Transverse colon (tissue), 4 donors: ENCODE measurements at regions not wholly inside any gene's neighbourhood (a gene's known extent, or its start where the extent isn't known, plus 50 kb on each side); places are given as distances from the start of the nearest gene placed in this dataset.

Experiments
- DNase-seq: peaks from one replicate; pipeline ENCODE4 v3.0.0-alpha.2; 2019
- H3K27ac ChIP-seq, 4 donors: fragments of 200-600 bp; sonication (generic); 2 replicates each; pipeline ENCODE4 v1.5.1; 2016 to 2018; ENCODE audit warnings: inconsistent platforms in 4 of 4
- H3K27me3 ChIP-seq: fragments of 200-600 bp; sonication (generic); 2 replicates; pipeline ENCODE4 v1.5.1; 2017; ENCODE audit warnings: inconsistent platforms
- H3K36me3 ChIP-seq, 4 donors: fragments of 200-600 bp; sonication (generic); 2 replicates each; pipeline ENCODE4 v1.5.1; 2017 to 2019; ENCODE audit warnings: inconsistent platforms in 4 of 4
- H3K4me1 ChIP-seq, 4 donors: fragments of 200-600 bp; sonication (generic); 2 replicates each; pipeline ENCODE4 v1.5.1; 2017 to 2020; ENCODE audit warnings: inconsistent platforms in 4 of 4
- H3K4me3 ChIP-seq, 4 donors: fragments of 200-600 bp; sonication (generic); 1 replicate in 1 of 4; 2 replicates in 3 of 4; pipeline versions ENCODE4 v1.5.1 to v1.6.1; 2017 to 2019; ENCODE audit warnings: inconsistent platforms in 4 of 4
- H3K9me3 ChIP-seq, 2 donors: fragments of 200-600 bp; sonication (generic); 2 replicates each; pipeline ENCODE4 v1.5.1; 2017 to 2019; ENCODE audit warnings: inconsistent platforms in 2 of 2
- EP300 ChIP-seq: sonication (generic); formaldehyde crosslinking; IDR thresholded peaks from one replicate; pipeline ENCODE4 v1.6.1; 2017; ENCODE audit warnings: antibody characterized with exemption, low read depth
- POLR2A ChIP-seq: fragments of 450-650 bp; IDR thresholded peaks from one replicate; pipeline ENCODE4 v1.6.1; 2016; ENCODE audit warnings: antibody characterized with exemption, mild to moderate bottlenecking, moderate library complexity
- POLR2AphosphoS5 ChIP-seq, 3 donors: sonication (generic); formaldehyde crosslinking; IDR thresholded peaks; one replicate each; pipeline ENCODE4 v1.6.1; 2016; ENCODE audit warnings: antibody characterized with exemption in 3 of 3
- WGBS, 2 donors: methylation state at CpG; one replicate each; pipeline ENCODE4 v1.1.5; 2018; ENCODE audit warnings: low coverage in 1 of 2; 5-methylcytosine and 5-hydroxymethylcytosine counted together
- in situ Hi-C, 4 donors: fragments of 200-750 bp; cut with MboI; loops; one replicate each; pipeline versions ENCODE4 v1.15.0 to v1.15.1; 2017; ENCODE audit warnings: low sequenced_read_pairs in 3 of 4, low pct_ligation_motif_present in 1 of 4, low pct_unique_long_range_greater_than_20kb in 1 of 4
- intact Hi-C: fragments of 100-400 bp; cut with DNase I; formaldehyde crosslinking; loops from one replicate; pipeline ENCODE4 v1.15.1; 2023; ENCODE audit warnings: low total_unique reads
- TF ChIP-seq, protein P1 (sequence below), 5 experiments: fragments of 200-600 bp in 3 of 5; fragments of 450-650 bp in 2 of 5; sonication (generic) in 3 of 5; IDR thresholded peaks; 1 replicate in 2 of 5; 2 replicates in 3 of 5; pipeline ENCODE4 v1.5.1; 2016 to 2017; ENCODE audit warnings: antibody characterized with exemption in 5 of 5, inconsistent platforms in 3 of 5, mild to moderate bottlenecking in 2 of 5, moderate library complexity in 1 of 5

DNA sequence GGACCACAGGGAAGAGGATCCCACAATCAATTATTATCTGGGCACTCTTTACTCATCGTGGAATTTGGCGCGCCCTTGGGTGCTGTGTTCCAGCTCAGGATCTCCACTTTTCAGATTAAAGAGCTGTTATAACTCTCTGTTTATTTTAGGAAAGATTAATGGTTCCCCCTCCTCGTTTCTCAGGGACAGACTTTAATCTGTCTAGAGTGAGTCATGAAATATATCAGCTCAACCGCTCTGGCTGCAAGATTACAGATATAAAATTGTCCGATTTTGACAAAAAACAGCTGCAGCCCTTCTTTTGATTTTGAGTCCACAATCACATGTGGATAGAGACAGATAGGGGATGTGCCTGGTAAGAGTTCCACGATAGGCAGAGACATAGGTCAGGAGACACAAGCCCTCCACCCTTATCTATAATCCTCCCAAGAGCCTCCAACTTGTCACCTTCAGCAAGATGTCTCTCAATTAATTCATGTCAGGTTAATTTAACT, 77.6 kb upstream of the ANKRD55 start:
- no peaks in the 10 kb centered on the region for H3K4me1 ChIP-seq
- in situ Hi-C loops (no loop called here), intact Hi-C loops (no loop called here)
- peaks cover 4 to 5% of the 10 kb centered on the region in 2 donors for H3K9me3 ChIP-seq
- H3K27me3 ChIP-seq: no peaks in the 10 kb centered on the region
- DNase-seq: no peak
- TF ChIP-seq, protein P1, sequence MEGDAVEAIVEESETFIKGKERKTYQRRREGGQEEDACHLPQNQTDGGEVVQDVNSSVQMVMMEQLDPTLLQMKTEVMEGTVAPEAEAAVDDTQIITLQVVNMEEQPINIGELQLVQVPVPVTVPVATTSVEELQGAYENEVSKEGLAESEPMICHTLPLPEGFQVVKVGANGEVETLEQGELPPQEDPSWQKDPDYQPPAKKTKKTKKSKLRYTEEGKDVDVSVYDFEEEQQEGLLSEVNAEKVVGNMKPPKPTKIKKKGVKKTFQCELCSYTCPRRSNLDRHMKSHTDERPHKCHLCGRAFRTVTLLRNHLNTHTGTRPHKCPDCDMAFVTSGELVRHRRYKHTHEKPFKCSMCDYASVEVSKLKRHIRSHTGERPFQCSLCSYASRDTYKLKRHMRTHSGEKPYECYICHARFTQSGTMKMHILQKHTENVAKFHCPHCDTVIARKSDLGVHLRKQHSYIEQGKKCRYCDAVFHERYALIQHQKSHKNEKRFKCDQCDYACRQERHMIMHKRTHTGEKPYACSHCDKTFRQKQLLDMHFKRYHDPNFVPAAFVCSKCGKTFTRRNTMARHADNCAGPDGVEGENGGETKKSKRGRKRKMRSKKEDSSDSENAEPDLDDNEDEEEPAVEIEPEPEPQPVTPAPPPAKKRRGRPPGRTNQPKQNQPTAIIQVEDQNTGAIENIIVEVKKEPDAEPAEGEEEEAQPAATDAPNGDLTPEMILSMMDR (IDR thresholded peaks at IDR 0.05): no peak
- no peaks in the 10 kb centered on the region for H3K36me3 ChIP-seq
- no peak overlapping the region for H3K27ac ChIP-seq
- H3K4me3 ChIP-seq: no peak overlapping the region
- WGBS, 2 donors: 58 to 61% methylated on average over 7 of the region's 7 CpGs

DNA sequence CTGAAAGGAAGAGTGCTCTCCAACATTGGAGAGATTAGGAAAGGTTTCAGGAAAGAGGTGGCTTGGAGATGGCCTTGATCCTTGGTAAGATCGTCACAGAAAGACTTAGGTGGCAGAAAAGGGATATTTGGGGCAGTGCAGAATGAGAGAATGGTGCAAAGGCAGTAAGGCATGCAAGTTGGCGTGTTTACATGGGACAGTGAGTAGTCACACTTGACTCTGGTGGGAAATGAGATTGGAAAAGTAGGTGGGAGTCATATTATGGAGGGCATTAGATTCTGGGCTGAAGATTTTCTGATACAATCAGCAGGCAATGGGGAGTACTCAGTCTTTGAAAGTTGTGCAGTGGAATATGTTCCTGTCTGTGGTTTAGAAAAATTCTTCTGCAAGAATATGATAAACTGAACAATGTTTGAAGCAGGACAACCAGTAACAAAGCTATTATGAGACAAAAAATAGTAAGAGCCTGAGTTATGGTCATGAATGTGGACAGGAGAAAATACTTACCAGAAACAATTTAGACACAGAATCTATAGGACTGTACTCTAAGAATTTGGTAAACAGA, 76.2 kb upstream of the ANKRD55 start:
- in situ Hi-C loops: no loop called here
- intact Hi-C loops: no loop called here
- 88% methylated on average over 2 of the region's 2 CpGs; no CpG with 5 or more reads in 1 of the 2 donors for WGBS, 2 donors

DNA sequence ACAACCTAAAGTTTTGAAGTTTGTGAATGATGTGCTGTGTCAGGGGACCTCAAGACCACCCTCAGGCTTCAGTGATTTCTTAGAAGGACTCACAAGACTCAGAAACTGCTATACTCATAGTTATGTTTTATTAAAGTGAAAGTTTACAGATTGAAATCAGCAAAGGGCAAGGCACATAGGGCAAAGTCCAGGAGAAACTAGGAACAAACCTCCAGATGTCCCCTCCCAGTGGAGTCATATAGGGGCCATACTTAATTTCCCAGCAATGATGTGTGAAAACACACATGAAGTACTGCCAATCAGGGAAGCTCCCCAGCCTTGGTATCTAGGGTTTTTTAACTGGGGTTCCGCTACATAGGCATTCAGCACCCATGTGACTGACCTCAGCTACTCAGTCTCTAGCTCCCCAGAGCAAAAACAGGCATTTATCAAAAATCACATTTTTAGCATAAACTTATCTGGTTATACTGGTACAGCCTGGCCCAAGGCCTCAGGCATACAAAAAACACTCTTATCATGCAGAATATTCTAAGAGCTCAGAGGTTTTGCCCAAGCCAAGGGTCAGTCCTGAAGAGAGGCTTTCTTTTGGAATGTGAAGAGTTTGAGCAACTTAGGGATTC, 74.7 kb upstream of the ANKRD55 start:
- Histone ChIP-seq H3K36me3 (no peaks in the 10 kb centered on the region), H3K4me1 (no peaks in the 10 kb centered on the region), H3K27ac (no peak overlapping the region), H3K9me3 (peaks cover 4 to 5% of the 10 kb centered on the region in 2 donors), H3K4me3 (no peak overlapping the region), H3K27me3 (no peaks in the 10 kb centered on the region)
- intact Hi-C loops (no loop called here), in situ Hi-C loops (no loop called here)
- WGBS, 2 donors: 91% methylated on average over 1 of the region's 1 CpG; no CpG with 5 or more reads in 1 of the 2 donors
- no peak for DNase-seq
- TF ChIP-seq EP300 (no peak), POLR2AphosphoS5 (IDR thresholded peaks at IDR 0.05) (no peak), POLR2A (no peak)
- TF ChIP-seq, protein P1 (IDR thresholded peaks at IDR 0.05): no peak

More for the DNA sequence above, 76.2 kb upstream of the ANKRD55 start:
- no peaks in the 10 kb centered on the region for H3K4me1 ChIP-seq
- H3K9me3 ChIP-seq: peaks cover 4 to 5% of the 10 kb centered on the region in 2 donors
- H3K36me3 ChIP-seq: no peaks in the 10 kb centered on the region
- no peak for DNase-seq
- H3K27ac ChIP-seq: no peak overlapping the region
- TF ChIP-seq EP300 (no peak), POLR2A (no peak), POLR2AphosphoS5 (IDR thresholded peaks at IDR 0.05) (no peak)
- TF ChIP-seq, protein P1 (IDR thresholded peaks at IDR 0.05): no peak
- H3K27me3 ChIP-seq: no peaks in the 10 kb centered on the region
- H3K4me3 ChIP-seq: no peak overlapping the region

DNA sequence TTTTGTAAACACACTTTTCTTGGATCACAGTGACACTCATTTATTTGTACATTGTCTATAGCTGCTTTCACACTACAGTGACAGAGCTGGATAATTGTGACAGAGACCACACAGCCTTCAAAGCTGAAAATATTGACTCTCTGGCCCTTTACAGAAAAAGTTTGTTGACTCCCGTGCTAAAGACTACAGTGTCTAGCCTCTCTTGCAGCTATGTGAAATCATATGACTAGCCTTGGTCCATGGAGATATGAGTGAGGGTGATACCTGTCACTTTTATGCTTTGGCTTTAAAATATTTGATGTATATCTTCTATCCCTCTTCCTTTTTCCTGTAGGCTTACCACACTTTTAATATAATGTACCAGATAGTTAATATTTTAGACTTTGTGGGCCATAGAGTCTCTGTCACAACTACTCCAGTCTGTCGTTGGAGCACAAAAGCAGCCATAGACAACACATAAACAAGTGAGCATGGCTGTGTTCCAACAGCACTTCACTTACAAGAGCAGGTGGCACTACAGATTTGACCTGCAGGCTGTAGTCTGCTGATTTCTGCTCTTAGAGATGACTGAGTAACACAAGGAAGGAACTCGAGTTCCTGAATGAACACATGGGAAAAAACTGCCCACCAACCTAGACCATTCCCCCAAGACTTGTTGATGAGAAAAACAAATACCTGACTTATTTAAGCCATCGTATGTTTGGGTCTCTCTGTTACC, 73.5 kb upstream of the ANKRD55 start:
- Histone ChIP-seq H3K27me3 (no peaks in the 10 kb centered on the region), H3K4me1 (no peaks in the 10 kb centered on the region), H3K4me3 (no peak overlapping the region), H3K27ac (no peak overlapping the region), H3K36me3 (no peaks in the 10 kb centered on the region), H3K9me3 (peaks cover 4 to 5% of the 10 kb centered on the region in 2 donors)
- in situ Hi-C loops (no loop called here), intact Hi-C loops (no loop called here)
- no peak for DNase-seq
- 62 to 79% methylated on average over 3 to 4 of the region's 4 CpGs for WGBS, 2 donors
- TF ChIP-seq, protein P1 (IDR thresholded peaks at IDR 0.05): no peak
- TF ChIP-seq POLR2AphosphoS5 (IDR thresholded peaks at IDR 0.05) (no peak), EP300 (no peak), POLR2A (no peak)
